ENCODE measurements at regions not wholly inside any gene's neighbourhood (a gene's known extent, or its start where the extent isn't known, plus 50 kb on each side); places are given as distances from the start of the nearest gene placed in this dataset.

DNA sequence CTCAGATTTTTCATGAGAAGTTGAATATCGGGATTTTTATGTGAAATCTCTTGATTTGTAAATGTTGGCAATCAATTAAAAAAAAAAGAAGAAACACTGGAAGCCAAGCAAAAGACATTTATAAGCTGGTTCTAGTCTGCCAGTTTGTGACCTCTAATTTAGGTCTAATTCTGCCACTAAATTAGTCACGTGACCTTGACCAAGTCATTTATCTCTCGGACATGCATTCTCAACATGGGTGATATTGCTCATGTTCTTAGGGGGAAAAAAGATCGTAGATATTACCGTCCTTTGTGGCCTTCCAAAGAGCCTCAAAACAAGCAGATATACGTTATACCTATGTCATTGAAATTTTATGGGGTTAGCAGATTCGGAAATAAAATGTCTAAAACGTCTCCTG is 52.9 kb upstream of the PTPDC1 start:
- TF ChIP-seq EZH2 (IDR thresholded peaks at IDR 0.05; ENCODE audit: insufficient read depth, poor library complexity, severe bottlenecking) (no peak), EZH2phosphoT487 (IDR thresholded peaks at IDR 0.05; ENCODE audit: insufficient read depth, low read depth) (no peak)

Data from GM23248 (cell line).